ENCODE measurements at regions not wholly inside any gene's neighbourhood (a gene's known extent, or its start where the extent isn't known, plus 50 kb on each side); places are given as distances from the start of the nearest gene placed in this dataset.

DNA sequence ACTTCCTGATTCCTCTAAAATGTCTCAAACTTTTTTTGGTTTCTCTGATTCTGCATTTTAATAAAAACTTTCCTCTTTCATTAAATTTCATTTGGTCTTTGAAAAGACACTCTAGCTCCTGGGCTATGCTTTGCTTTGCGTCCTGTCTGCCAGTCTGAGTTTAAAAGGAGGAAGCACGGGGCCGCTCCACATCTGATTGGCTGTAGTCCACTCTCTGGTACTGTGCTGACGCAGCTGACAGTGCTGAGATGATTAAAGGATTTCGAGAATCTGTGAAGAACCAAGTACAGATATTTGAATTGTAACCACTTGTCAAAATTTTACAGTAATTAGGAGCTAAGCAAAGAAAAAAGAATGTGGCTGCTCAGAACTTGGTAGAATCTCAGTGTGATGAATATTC is 199.6 kb upstream of the HNMT start:
- H3K4me1 ChIP-seq, result no peaks in the 10 kb centered on the region
- DNase-seq, result peak; percentile 36
- no peaks in the 10 kb centered on the region for H3K36me3 ChIP-seq (ENCODE audit: low read depth, missing control alignments)
- intact Hi-C loops (cut with DNase I; ENCODE audit: low total_unique reads), result no loop called here
- TF ChIP-seq, protein P1, sequence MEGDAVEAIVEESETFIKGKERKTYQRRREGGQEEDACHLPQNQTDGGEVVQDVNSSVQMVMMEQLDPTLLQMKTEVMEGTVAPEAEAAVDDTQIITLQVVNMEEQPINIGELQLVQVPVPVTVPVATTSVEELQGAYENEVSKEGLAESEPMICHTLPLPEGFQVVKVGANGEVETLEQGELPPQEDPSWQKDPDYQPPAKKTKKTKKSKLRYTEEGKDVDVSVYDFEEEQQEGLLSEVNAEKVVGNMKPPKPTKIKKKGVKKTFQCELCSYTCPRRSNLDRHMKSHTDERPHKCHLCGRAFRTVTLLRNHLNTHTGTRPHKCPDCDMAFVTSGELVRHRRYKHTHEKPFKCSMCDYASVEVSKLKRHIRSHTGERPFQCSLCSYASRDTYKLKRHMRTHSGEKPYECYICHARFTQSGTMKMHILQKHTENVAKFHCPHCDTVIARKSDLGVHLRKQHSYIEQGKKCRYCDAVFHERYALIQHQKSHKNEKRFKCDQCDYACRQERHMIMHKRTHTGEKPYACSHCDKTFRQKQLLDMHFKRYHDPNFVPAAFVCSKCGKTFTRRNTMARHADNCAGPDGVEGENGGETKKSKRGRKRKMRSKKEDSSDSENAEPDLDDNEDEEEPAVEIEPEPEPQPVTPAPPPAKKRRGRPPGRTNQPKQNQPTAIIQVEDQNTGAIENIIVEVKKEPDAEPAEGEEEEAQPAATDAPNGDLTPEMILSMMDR (IDR thresholded peaks at IDR 0.05), result no peak
- TF ChIP-seq POLR2A (IDR thresholded peaks at IDR 0.05), result no peak
- no peaks in the 10 kb centered on the region for H3K9me3 ChIP-seq
- H3K27ac ChIP-seq, result no peak overlapping the region
- WGBS, 2 donors, result 12 to 13% methylated on average over 5 of the region's 5 CpGs
- H3K4me3 ChIP-seq, result no peak overlapping the region
- no peaks in the 10 kb centered on the region for H3K27me3 ChIP-seq

DNA sequence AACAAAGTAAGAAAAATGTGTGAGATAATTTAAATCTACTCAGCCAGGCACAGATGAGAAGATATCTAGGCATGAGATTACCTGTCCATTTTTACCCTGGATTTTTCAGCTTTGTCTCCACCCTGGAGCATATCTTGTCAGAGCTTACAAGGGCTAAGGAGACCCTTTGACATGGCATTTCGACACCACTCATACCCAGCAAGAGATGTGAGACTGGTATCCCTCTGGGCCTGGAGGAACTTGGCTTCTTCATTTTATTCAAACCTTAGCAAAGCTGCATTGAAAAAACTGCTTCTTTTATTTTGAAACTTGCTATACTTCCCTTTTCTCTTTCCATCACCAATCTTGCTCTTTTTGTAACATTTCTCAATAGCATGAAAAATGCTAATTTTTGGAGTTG is 194.9 kb upstream of the HNMT start:
- WGBS, 2 donors, result 63 to 83% methylated on average over 1 of the region's 1 CpG
- H3K9me3 ChIP-seq, result no peaks in the 10 kb centered on the region
- no peaks in the 10 kb centered on the region for H3K36me3 ChIP-seq (ENCODE audit: low read depth, missing control alignments)
- H3K4me3 ChIP-seq, result no peak overlapping the region
- TF ChIP-seq, protein P1 (IDR thresholded peaks at IDR 0.05), result no peak
- no peak for DNase-seq
- intact Hi-C loops (cut with DNase I; ENCODE audit: low total_unique reads), result no loop called here
- no peak overlapping the region for H3K27ac ChIP-seq
- H3K4me1 ChIP-seq, result no peaks in the 10 kb centered on the region
- no peaks in the 10 kb centered on the region for H3K27me3 ChIP-seq

- H3K4me3 ChIP-seq, result no peak overlapping the region
- H3K27ac ChIP-seq, result no peak overlapping the region
- H3K4me1 ChIP-seq, result no peaks in the 10 kb centered on the region
- intact Hi-C loops (cut with DNase I; ENCODE audit: low total_unique reads), result no loop called here
- DNase-seq, result no peak
- TF ChIP-seq, protein P1 (IDR thresholded peaks at IDR 0.05), result no peak
- TF ChIP-seq POLR2A (IDR thresholded peaks at IDR 0.05), result no peak
- H3K27me3 ChIP-seq, result no peaks in the 10 kb centered on the region
- H3K9me3 ChIP-seq, result no peaks in the 10 kb centered on the region
- 96 to 100% methylated on average over 1 of the region's 1 CpG for WGBS, 2 donors
- H3K36me3 ChIP-seq (ENCODE audit: low read depth, missing control alignments), result no peaks in the 10 kb centered on the region
Observed at GRCh38 chr2:137770166-137770565, 194.1 kb upstream of the HNMT start.

DNA sequence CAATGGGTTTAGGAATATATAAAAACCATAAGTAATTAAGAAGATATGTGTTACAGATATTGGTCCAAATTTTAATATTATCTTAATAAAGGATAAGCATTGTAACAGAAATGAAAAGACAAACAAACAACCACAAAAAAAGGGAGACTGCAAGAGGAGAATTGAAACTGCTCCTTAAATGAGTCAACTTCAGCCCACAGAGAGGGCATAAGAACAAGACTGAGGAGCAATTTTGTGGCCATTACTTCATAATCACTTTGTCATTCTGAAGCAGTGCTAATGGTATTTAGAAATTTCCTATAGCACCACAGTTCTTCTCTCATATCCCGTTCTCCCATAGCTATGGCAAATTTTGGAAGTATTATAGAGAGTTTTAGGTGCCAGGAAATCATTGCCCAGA is 193.2 kb upstream of the HNMT start:
- H3K27ac ChIP-seq, result no peak overlapping the region
- no peaks in the 10 kb centered on the region for H3K36me3 ChIP-seq (ENCODE audit: low read depth, missing control alignments)
- H3K4me3 ChIP-seq, result no peak overlapping the region
- DNase-seq, result no peak
- intact Hi-C loops (cut with DNase I; ENCODE audit: low total_unique reads), result no loop called here
- 83 to 96% methylated on average over 1 of the region's 1 CpG for WGBS, 2 donors
- TF ChIP-seq, protein P1 (IDR thresholded peaks at IDR 0.05), result no peak
- no peak for TF ChIP-seq POLR2A (IDR thresholded peaks at IDR 0.05)
- no peaks in the 10 kb centered on the region for H3K4me1 ChIP-seq
- H3K9me3 ChIP-seq, result no peaks in the 10 kb centered on the region
- no peaks in the 10 kb centered on the region for H3K27me3 ChIP-seq

- no peak overlapping the region for H3K4me3 ChIP-seq
- no peak for DNase-seq
- no peaks in the 10 kb centered on the region for H3K4me1 ChIP-seq
- H3K27me3 ChIP-seq, result no peaks in the 10 kb centered on the region
- intact Hi-C loops (cut with DNase I; ENCODE audit: low total_unique reads), result no loop called here
- no peaks in the 10 kb centered on the region for H3K9me3 ChIP-seq
- WGBS, 2 donors, result 85 to 91% methylated on average over 3 of the region's 3 CpGs
- no peak overlapping the region for H3K27ac ChIP-seq
- H3K36me3 ChIP-seq (ENCODE audit: low read depth, missing control alignments), result no peaks in the 10 kb centered on the region
- TF ChIP-seq, protein P1 (IDR thresholded peaks at IDR 0.05), result no peak
- TF ChIP-seq POLR2A (IDR thresholded peaks at IDR 0.05), result no peak
Observed at GRCh38 chr2:137772451-137772850, 191.8 kb upstream of the HNMT start.
